Fibroblast of lung (primary cell): ENCODE measurements at regions not wholly inside any gene's neighbourhood (a gene's known extent, or its start where the extent isn't known, plus 50 kb on each side); places are given as distances from the start of the nearest gene placed in this dataset.

Source experiments
- CTCF ChIP-seq, 2 donors: IDR thresholded peaks in 1 of 2; conservative IDR thresholded peaks in 1 of 2; 1 replicate in 1 of 2; 2 replicates in 1 of 2; pipeline ENCODE4 v1.5.1; 2011 to 2012; ENCODE audit warnings: low read length in 2 of 2, control low read depth in 1 of 2, inconsistent platforms in 1 of 2, low read depth in 1 of 2, mild to moderate bottlenecking in 1 of 2
- EZH2 ChIP-seq: IDR thresholded peaks from 2 replicates; pipeline ENCODE4 v1.5.1; 2012; ENCODE audit warnings: low read length, control low read depth, mild to moderate bottlenecking; ENCODE audit errors: missing control alignments

- TF ChIP-seq CTCF (conservative IDR thresholded peaks at IDR 0.05 in 1 of 2, IDR thresholded peaks at IDR 0.05 in 1 of 2; ENCODE audit: low read depth in 1 of 2, low read length in 2 of 2) (no peak), EZH2 (no peak)
Observed at GRCh38 chr10:130656187-130656575, 520.0 kb downstream of the GLRX3 start.
